CD4-positive, alpha-beta T cell treated with Interleukin-12 subunit alpha and Interleukin-12 subunit beta, for 1 hour (primary cell): ENCODE measurements at regions not wholly inside any gene's neighbourhood (a gene's known extent, or its start where the extent isn't known, plus 50 kb on each side); places are given as distances from the start of the nearest gene placed in this dataset.
A peak's percentile ranks its signal among the peaks of the same experiment; 100 is the strongest.

Experiments used
- DNase-seq: peaks from one replicate; pipeline ENCODE4 v3.0.0-alpha.2; 2020

DNA sequence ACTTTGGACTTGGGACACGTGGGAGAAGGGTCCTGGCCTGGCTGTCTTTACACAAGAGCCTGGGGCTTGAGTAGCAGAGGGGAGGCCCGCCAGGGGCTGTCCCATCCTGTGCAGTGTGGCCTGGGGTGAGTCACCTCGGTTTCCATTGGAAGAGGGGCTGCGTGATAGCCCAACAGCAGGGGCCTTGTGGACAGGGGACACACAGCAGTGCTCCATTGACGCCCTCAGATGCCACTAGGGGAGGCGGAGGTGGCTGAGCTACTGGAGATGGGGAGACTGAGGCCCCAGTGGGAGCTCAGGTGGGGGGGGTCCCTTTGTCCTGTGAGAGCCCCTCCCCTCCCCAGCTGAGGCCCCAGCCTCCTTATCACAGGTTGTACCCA, 50.0 kb upstream of the RNU6ATAC start:
- DNase-seq, result no peak

DNA sequence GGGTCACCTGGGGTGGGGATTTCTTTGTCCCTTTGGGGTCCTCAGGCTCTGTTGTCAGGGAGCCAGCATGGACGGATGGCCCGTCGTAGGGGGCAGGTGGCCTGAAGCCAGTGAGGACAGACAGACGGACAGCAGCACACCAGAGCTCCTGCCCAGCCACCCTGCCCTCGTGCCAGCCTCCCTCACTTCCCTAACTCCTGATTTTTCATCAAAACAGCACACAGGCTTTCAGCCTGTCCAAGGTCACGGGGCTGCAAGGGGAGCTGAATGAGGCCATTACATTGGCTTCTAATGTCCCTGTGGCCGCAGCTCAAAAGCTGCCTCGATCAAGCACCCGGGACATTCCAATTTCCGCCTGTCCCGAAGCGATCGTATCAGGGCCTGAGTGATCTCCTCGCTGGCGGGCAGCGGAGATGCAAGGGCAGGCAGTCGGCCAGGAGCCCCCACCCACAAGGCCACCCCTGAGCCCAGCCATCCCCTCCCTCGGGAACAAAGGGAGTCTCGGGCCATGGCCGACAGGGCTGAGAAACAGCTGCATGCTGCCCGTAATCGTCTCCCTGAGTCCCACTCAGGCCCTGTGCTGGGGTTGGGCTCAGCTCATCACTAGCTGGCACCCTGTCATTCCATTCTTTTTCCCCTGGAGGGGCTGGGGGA, 50.5 kb upstream of the RNU6ATAC start:
- no peak for DNase-seq

DNA sequence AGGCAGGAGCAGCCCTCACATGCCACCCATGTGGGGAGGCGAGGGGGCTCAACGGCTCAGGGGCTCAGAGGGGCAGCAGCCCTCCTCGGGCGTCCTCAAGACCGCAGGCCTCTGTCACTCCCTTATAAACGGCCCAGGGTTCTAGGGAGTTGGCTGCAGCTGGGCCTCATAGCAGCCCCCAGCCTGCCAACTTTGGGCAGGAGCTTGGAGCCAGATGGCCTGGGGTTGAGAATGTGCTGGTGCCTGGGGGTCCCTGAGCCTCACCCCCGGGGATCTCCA, 51.0 kb upstream of the RNU6ATAC start:
- DNase-seq, result no peak

DNA sequence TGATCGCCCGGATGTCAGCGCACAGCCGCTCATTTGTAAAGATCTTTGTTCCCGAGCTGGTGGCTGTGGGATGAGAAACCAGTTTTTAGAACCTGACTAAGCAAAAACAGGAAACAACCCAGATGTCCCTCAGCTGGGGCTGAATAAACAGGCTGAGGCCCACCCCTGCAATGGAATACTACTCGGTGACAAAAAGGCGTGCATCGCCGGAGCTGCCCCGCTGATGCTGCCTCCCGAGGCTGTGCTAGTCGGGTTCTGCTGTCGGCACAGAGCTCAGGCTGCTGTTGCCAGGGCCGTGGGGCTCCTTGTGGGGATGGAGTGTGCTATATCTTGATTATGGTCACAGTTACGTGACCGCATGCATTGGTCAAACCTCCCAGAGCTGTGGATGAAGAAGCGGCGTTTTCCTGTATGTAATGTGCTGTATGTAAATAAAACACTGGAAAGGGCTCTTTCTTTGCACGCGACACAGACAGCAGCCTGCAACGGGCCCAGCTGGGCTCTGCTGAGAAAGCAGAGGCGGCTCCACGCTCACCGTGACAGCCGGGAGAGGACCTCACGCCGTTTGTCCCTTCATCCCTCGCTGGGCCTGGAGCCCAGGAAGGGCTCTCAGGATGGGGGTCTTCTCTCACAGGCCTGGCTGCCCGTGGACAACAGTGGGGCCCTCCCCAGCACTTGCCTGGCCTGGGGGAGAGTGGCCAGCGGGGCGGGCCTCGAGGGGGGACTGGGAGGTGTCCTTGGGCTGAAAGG, 51.5 kb upstream of the RNU6ATAC start:
- no peak for DNase-seq

DNA sequence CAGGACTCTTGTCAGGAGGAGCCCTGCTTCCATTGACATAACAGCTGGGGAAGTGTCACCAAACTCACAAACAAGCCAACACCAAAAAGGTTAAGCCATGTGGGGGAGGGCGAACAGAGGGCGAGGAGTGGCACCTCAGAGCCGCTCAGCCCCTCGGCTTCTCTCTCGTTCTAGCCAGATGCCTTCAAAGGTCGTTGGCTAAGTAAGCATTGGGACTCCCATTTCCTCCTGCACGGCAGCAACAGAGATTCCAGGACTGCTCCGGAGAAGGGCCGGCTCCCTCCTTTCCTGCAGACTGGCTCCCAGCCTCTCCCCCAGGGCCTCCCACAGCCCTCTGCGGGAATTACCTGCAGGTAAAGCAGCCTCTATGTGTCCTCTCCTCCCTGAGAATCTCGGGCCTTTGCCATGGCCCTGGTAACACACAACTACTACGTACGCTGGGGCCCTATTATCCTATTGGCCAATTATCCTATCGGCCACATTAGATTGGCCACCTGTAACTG, 52.1 kb upstream of the RNU6ATAC start:
- DNase-seq, result no peak

DNA sequence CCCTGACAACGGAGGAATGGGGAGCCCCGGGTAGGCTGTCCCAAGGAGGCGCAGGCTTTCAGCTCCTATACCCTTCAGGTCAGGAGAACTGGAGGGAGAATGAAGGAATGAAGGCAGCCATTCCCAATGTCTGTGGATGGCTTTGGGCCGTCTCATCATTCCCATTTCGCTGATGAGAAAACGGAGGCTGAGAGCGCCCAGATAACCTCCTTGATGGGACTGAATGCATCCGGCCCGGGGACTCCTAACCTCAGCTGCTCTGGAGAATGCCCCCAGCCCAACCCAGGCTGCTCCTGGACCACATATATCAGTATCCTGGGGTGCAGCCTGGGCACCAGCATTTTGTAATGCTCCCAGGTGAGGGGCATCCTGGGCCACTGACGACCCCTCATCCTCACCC, 52.6 kb upstream of the RNU6ATAC start:
- DNase-seq, result no peak

DNA sequence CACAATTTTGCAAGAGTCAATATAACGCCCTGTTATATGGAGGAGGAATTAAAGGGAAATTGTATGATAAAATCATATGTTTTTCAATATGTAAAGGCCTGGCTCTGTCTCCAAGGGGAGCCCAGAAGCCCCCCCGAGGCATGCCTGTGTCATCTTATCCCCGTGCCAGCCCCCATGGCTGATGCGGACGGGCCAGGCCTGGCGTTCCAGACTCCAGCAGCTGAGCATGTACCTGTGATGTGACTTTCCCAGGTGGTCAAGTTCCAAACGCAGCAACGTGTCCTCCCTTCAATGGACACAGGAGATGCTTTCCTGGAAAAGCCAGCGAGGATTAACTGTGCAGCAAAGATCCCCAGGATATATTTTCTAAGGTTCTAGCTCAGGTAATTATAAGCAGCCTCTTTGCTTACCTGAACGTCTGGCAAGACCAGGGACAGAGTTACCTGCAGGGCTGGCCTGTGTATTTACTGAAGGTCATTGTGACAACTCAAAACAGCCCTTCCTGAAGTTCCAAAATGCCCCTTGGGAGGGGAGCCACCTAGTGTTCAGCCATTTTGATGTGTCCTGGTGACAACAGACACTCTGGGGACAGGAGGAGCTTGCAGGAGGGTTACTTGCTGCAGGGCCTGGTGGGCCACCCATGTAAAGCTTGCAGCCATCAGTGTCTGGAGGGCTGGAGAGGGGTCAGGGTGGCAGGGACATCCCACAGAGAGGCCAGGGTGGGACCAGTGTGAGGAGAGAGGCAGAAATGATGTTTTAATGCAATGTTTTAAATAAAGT, 53.3 kb upstream of the RNU6ATAC start:
- peak; percentile 6 for DNase-seq

DNA sequence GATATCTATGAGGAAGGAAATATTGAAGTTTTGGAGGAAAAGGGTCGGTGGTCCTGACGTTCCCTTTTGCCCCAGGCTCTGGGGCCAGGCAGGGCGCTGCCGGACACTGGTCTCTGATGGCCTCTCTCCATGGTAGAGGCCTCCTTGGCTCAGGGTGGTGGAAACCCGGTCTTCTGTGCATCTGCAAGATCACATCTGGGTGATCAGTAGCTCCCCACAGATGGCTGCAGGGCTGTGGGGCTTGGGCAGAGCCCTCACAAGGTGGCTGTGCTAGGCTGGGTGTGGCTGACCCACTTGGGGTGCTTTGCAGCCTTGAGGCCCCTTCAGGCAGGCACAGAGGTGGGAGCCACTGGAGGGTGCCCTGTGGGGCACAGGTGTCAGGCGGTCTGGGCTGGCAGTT, 53.9 kb upstream of the RNU6ATAC start:
- DNase-seq, result no peak

DNA sequence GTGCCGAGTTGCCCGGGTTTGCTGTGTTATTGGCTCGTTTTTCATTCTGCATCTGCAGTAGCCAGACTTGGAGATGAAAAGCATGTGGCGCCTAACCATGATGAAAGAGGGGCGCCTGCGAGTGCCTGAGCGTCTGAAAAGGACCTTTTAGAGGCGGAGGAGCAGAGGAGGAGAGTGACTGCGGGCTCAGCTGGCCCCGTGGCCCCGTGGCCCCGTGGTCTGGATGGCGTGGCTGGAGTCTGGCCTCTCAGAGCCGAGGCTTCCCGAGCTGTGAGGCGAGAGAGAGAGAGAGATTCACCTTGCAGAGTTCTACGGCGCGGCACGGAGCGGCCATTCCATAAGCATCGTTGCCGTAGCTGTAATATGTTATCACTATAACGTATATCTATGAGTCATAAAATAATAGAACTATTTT, 55.3 kb upstream of the RNU6ATAC start:
- DNase-seq, result no peak

DNA sequence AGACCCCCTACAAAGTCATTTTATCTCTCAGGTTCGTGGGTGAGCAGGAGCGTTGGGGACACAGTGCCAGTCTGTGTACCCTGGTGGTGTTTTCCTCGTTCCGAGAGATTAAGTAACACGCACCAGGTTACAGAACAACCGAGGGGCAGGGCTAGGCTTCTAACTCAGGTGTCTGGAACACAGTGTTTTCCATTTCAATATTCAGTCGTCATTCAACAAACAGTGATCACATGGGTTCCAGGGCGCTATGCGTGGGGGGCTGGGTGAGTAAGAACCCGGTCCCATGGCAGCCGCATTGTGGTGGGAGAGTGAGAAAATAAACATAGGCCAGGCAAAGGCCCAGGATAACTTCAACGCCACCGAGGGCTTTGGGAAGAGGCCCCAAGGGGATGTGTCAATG, 55.9 kb upstream of the RNU6ATAC start:
- no peak for DNase-seq

DNA sequence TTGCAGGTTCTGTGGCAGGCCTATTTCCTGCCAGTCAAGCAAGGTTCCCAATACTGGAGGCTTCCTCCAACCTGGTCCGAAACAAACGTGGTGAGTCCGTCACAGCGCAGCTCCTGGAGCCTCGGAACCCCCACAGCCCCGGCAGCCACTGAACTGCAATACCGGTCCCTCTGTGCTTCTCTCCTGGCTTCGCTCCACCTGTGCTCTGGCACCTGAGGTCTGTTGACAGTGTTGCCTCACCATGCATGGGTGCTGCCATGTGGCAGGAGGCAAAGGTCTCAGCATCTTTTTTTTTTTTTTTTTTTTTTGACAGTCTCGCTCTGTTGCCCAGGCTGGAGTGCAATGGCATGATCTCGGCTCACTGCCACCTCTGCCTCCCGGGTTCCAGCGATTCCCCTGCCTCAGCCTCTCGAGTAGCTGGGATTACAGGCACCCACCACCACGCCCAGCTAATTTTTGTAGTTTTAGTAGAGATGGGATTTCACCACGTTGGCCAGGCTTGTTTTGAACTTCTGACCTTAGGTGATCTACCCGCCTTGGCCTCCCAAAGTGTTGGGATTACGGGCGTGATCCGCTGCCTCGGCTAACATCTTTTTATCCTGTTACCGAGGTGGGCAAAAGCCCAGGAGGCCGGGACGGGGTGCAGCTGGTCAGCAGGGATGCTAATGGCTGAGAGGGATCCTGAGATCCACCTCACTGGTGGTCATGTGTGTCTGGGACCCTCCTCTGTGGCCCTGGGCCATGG, 57.1 kb upstream of the RNU6ATAC start:
- no peak for DNase-seq

DNA sequence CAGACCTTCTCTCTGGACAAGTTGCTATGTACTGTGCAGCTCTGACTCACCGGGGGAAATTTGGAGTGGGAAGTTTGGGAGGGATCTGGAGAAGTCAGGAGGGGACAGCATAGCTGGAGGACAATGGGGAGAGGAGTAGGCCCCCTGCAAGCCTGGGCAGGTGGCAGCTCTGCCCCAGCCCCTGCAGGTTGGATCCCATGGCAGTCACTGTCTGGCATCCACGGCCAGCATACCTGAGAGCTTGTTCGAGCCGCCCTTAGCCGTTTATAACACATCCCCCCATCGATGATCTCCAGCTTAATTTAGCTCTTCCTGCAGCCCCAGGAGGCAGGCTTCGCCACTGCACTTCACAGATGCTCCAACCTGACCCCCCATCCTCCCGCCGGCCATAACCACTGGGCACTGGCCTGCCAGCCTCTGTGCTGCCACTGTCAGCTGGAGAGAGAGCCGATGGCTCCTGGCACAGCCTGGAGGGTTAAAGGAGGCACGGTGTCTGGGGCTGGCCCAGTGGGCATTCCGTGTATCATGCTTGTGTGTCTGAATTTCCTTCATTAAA, 57.7 kb upstream of the RNU6ATAC start:
- no peak for DNase-seq

DNA sequence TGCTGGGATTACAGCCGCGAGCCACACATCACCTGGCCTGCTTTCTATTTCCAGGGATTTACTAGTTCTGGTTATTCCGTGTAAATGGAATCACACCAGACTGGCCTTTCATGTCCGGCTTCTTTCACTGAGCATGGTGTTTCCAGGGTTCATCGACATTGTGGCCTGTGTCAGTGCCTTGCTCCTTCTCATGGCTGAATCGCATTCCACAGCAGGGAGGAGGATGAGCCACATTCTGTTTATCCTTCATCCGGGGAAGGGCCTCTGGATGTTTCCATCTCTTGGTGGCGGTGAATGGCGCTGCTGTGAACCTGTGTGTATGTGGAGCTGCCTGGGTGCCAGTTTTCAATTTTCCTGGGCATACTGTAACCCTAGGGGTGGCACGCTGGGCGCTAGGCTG, 58.7 kb upstream of the RNU6ATAC start:
- no peak for DNase-seq

DNA sequence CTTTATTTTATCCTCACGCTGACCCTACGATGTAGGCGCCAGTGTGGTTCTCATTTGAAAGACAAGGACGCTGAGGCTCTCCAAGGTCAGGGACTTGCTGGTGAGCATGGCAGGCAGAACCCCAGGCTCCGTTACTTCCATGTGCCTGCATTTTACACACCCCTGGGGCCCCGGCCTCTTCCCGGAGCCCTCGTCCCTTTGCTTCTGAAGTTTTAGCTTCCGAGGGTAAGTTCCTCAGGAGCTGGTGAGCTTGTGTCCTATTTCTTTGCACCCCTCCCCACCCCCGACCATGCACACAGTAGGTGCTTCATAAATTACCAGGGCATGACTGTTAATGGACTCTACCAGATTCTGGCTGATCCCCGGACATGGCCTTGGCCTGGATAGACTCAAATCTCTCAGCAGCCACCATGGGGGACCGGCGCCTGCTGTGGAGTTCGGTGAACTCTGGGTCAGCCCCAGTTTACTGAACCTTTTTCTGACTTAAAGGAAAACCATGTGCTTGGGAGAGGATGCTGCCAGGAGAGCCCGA, 59.3 kb upstream of the RNU6ATAC start:
- no peak for DNase-seq

DNA sequence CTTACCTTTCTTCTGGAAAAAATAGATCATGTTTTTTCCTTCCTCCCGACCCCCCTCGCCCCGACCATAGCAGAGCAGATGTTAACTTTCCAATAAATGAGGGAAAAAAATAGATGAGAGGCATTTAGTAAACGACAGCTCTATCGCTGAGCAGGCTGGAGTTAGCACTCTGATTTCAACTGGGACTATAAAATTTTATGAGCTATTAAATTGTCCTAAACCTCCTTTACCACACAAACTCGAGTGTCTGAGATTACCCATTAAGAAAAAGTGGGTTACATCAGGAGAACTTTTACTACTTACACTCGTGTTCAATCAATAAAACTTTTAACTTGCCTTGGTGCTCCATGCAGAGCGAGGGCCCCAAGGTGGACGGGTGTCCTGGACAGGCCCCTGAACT, 59.8 kb upstream of the RNU6ATAC start:
- DNase-seq, result no peak

DNA sequence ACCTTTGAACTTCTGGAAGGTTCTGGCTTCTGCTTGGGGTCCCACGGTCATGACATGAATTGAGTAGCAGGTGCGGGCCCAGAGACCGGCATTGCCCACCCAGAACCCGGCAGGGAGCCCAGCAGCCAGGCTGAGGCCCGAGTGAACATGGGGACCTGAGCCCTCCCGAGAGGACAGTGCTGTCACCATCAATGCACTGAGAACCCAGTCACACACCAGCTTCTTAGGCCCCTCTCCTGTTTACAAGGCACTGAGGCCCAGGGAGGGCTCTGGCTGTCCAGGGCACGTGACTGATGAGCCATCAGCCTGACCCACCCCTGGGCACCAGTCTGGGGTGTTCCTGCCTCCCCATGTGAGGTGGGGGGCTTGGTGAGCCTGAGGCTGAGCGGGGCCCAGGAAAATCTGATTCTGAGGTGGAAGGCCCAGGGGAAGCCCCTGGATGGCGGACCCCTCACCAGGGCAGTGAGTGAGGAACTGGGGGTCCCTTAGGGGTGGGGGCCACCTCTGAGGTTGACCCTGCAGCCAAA, 60.3 kb upstream of the RNU6ATAC start:
- no peak for DNase-seq

DNA sequence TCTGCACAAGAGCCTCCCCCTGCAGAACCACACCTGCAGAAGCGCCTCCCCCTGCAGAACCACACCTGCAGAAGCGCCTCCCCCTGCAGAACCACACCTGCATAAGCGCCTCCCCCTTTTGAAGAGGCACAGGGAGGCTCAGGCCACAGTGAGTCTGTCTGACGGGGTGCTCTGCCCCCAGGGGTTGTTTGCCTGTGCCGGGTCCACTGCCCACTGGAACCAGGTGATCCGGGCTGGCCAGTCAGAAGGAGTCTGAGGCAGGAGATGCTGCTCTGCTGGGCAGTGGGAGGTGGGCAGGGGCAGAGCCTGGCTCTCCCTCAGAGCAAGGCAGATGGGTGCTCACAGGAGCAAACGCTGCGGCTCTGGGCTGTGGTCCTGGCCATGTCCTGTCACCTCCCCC, 60.8 kb upstream of the RNU6ATAC start:
- no peak for DNase-seq

DNA sequence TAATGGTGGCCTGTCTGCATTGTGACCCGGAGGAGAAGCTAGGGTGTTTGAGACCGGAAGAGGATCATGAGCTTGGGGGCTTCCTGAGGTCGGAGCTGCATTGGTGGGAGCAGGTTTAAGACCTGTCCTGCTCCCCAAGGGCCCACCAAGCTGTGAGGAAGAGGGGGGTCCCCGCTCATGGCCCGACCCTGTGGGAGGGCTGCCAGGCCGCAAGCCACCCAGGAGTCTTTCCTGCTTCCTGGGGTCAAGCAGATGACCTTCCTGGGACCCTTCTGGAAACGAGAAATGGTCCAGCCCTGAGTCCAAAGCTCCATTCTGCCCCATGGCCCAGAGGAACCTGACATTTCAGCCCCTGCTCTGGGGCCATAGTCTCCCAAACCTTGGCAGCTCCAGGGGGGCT, 61.5 kb upstream of the RNU6ATAC start:
- DNase-seq, result no peak

DNA sequence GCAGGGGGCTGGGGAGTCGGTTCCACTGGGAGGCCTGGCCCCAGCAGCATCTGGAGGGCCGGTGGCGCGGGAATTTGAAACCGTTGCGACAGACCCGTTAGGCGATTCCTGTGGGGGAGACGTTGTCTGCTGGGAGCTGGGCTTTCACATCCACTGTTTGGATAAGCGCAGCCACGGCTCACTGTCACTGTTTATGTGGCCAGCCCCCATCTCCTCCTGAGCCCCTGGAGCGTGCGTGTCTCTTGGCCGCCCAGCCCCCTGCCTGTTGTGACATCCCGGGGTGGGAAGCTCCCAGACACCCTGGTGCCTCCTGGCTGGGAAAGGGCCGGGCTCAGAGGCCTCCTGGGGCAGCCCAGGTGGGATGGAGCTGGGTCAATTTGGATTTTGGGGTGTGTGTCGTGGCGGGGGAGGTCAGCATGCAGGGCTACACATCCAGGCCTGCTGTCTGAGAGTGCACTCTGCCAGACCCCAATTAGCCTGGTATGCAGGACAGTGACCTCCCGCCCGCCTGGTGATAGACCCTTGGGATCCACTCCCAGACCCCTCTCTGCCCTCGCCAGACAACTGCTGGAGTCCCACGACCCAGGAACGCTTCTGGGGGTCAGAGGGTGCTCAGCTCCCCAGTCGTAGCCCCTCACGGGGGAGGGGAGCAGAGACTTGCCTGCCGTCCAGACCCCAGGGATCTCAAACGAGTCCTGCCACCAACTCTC, 62.0 kb upstream of the RNU6ATAC start:
- DNase-seq, result no peak

DNA sequence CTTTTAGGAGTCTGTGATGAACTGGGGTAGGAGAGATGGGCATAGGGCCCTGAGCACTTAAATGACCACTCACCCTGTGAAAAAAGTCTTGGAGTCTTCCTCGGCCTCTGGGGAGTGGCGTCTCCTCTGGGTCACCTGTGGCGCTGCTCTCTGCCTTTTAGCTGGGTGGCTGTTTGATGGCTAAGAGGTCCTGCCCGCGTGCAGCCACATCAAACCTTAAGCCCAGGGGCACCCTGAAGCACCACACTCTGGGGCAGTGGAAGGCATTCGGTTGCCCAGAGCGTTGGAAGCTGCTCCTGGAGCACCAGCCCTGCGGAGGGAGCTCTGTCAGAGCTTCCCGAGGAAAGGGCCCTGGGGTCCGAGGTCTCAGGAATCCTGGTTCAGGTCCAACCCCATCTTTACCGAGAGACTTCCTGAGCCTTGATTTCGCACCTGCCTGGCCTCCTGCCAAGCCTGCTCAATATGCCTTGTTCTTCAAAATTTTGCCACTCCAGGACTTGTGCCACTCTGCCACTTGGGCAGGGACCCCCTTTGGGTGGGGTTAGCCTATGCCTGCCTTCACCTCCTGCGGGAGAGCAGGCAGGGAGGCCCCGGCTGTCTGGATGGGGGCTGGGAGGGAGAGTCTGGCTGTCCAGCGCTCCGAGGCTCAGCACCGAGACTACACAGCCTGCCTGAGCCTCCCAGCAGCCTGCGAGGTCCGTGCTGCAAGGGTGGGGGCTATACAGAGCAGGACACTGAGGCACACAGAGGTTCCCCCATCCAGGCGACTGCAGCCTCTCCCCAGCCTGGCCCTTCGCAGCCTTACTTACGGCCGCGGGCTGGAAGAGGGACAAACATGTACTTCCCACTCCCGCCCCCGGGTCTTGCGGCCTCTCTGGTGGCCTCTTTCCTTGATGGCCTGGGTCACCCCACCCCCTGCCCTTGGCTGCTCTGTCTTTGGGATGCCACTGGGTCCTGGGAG, 63.4 kb upstream of the RNU6ATAC start:
- no peak for DNase-seq

DNA sequence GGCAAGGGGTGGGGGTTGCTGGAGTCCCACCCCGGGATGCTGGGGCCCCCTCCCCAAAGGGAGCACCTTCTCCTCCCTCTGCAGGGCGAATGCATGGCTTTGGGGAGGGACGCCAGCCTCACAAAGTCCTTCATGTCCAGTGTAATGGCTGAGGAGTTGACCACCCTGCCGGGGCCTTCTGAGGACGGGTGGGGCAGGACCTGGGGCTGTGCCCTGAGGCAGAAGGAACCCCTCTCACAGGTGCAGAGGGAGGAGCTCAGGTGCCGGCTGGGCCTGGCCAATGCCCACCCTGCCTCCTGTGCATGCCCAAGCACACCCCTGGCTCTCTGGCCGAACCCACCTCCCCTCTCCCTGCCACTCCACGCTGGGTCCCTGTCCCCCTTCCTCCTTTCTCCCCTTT, 64.3 kb upstream of the RNU6ATAC start:
- no peak for DNase-seq
